Endothelial cell of umbilical vein (primary cell): ENCODE measurements at regions not wholly inside any gene's neighbourhood (a gene's known extent, or its start where the extent isn't known, plus 50 kb on each side); places are given as distances from the start of the nearest gene placed in this dataset.

Experiments
- BruUV-seq: library from RNA; stranded (reverse); fragments of 400-500 nt; replicated peaks from 2 replicates; lab custom pipeline; 2021; lab: Mats Ljungman, UMichigan
- CTCF ChIA-PET: fragments of 300-600, 350-600 bp; sonication (Branson Sonifier 250); formaldehyde crosslinking; loops from one replicate; lab custom pipeline; 2021; ENCODE audit warnings: antibody characterized with exemption, inconsistent platforms; lab: Charles Lee
- POLR2A ChIA-PET: fragments of 300-600, 350-600 bp; sonication (Branson Sonifier 250); formaldehyde crosslinking; loops from one replicate; lab custom pipeline; 2021; ENCODE audit warnings: antibody characterized with exemption, inconsistent platforms; lab: Charles Lee
- DNase-seq: peaks from one replicate; pipeline ENCODE4 v3.0.0-alpha.2; 2011; ENCODE audit warnings: low read depth, low spot score
- FAIRE-seq: peaks from 2 replicates; lab custom pipeline; 2011; peaks lifted over from hg19 to GRCh38; lab: Jason Lieb, UNC
- H2AFZ ChIP-seq: 2 replicates; pipeline ENCODE4 v1.6.0; 2012; ENCODE audit warnings: low read depth, low read length, control low read depth, inconsistent platforms
- H3K27ac ChIP-seq: 2 replicates; pipeline ENCODE4 v1.5.1; 2011; ENCODE audit warnings: low read depth, mild to moderate bottlenecking, control low read depth, low read length, moderate library complexity; ENCODE audit not compliant: insufficient read depth
- H3K27me3 ChIP-seq, 2 experiments: 2 replicates each; pipeline versions ENCODE4 v1.6.0 to v1.6.1; 2011; ENCODE audit warnings: low read length in 2 of 2, mixed read lengths in 1 of 2; ENCODE audit not compliant: control insufficient read depth in 2 of 2, insufficient read depth in 2 of 2
- H3K36me3 ChIP-seq, 2 experiments: 2 replicates in 1 of 2; 3 replicates in 1 of 2; pipeline ENCODE4 v1.5.1; 2011; ENCODE audit warnings: low read length in 2 of 2, mild to moderate bottlenecking in 1 of 2, moderate library complexity in 1 of 2; ENCODE audit not compliant: control insufficient read depth in 2 of 2, insufficient read depth in 2 of 2; ENCODE audit errors: extremely low read depth in 1 of 2
- H3K4me1 ChIP-seq: 3 replicates; pipeline ENCODE4 v1.5.1; 2011; ENCODE audit warnings: mild to moderate bottlenecking, low read length; ENCODE audit not compliant: control insufficient read depth, insufficient read depth; ENCODE audit errors: extremely low read depth
- H3K4me2 ChIP-seq: 2 replicates; pipeline ENCODE4 v1.6.1; 2011; ENCODE audit warnings: low read length, control low read depth, mixed read lengths; ENCODE audit not compliant: insufficient read depth
- H3K4me3 ChIP-seq, 3 experiments: fragments of 200-600 bp in 1 of 3; sonication (generic), shearing (Covaris generic) in 1 of 3; replicated peaks in 1 of 3; 2 replicates each; pipeline ENCODE4 v1.5.1; 2011 to 2016; ENCODE audit warnings: control low read depth in 3 of 3, low read length in 3 of 3, mild to moderate bottlenecking in 2 of 3, inconsistent platforms in 1 of 3, low read depth in 1 of 3, moderate library complexity in 1 of 3; ENCODE audit not compliant: insufficient read depth in 1 of 3
- H3K79me2 ChIP-seq: 2 replicates; pipeline ENCODE4 v1.6.0; 2012; ENCODE audit warnings: low read length, inconsistent platforms; ENCODE audit not compliant: control insufficient read depth, insufficient read depth
- H3K9ac ChIP-seq: replicated peaks from 2 replicates; pipeline ENCODE3; 2011; ENCODE audit warnings: low read length, control low read depth; ENCODE audit not compliant: insufficient read depth; ENCODE audit errors: extremely low read depth
- H3K9me1 ChIP-seq: replicated peaks from 3 replicates; pipeline ENCODE4 v1.6.0; 2011; ENCODE audit warnings: mild to moderate bottlenecking, low read length; ENCODE audit not compliant: control insufficient read depth, insufficient read depth; ENCODE audit errors: extremely low read depth
- H3K9me3 ChIP-seq: replicated peaks from 2 replicates; pipeline ENCODE4 v1.5.1; 2012; ENCODE audit warnings: low read length, inconsistent platforms; ENCODE audit not compliant: control insufficient read depth, insufficient read depth
- H4K20me1 ChIP-seq: replicated peaks from 2 replicates; pipeline ENCODE3; 2011; ENCODE audit warnings: mild to moderate bottlenecking, low read length; ENCODE audit not compliant: control insufficient read depth, insufficient read depth; ENCODE audit errors: extremely low read depth
- CTCF ChIP-seq, 2 donors: IDR thresholded peaks; 1 replicate in 1 of 2; 2 replicates in 1 of 2; pipeline ENCODE4 v1.5.1; 2011; ENCODE audit warnings: low read length in 2 of 2, mild to moderate bottlenecking in 2 of 2, moderate library complexity in 2 of 2, control low read depth in 1 of 2, inconsistent platforms in 1 of 2, low read depth in 1 of 2; ENCODE audit not compliant: insufficient read depth in 1 of 2; ENCODE audit errors: extremely low read depth in 1 of 2
- JUN ChIP-seq: IDR thresholded peaks from 2 replicates; pipeline ENCODE4 v1.6.1; 2011; ENCODE audit warnings: borderline replicate concordance, low read depth; ENCODE audit not compliant: insufficient read length, insufficient read depth
- MAX ChIP-seq: IDR thresholded peaks from 2 replicates; pipeline ENCODE4 v1.6.1; 2011; ENCODE audit not compliant: insufficient read depth, insufficient read length
- MYC ChIP-seq: IDR thresholded peaks from one replicate; pipeline ENCODE4 v1.6.1; 2011; ENCODE audit warnings: mild to moderate bottlenecking, low read depth, low read length
- POLR2AphosphoS5 ChIP-seq: IDR thresholded peaks from 2 replicates; pipeline ENCODE4 v1.6.1; 2012; ENCODE audit warnings: low read depth, mild to moderate bottlenecking, control low read depth, low read length, moderate library complexity; ENCODE audit not compliant: insufficient read depth
- dilution Hi-C: fragments of 300-500 bp; cut with MboI; formaldehyde crosslinking; loops from one replicate; pipeline ENCODE4 v1.15.0; 2019; ENCODE audit warnings: low sequenced_read_pairs; ENCODE audit not compliant: extremely low pct_ligation_motif_present
- intact Hi-C: fragments of 100-400 bp; cut with micrococcal nuclease; formaldehyde crosslinking; loops from one replicate; pipeline ENCODE4 v1.10.0; 2022

- H3K27ac ChIP-seq: no peak overlapping the region
- ChIA-PET CTCF (interaction anchor here (1.0 kb wide), 1 partner anchor 14 kb away, joined by 3 read pairs; no protein-coding TSS in a partner anchor), POLR2A (no interaction called here)
- TF ChIP-seq POLR2AphosphoS5: no peak
- no peak for TF ChIP-seq CTCF (IDR thresholded peaks at IDR 0.05; ENCODE audit: extremely low read depth in 1 of 2, insufficient read depth in 1 of 2, low read depth in 1 of 2, low read length in 2 of 2)
- TF ChIP-seq MYC: no peak
- no peak for TF ChIP-seq JUN
- no peak for TF ChIP-seq MAX
- FAIRE-seq (no peak), DNase-seq (no peak)
- no peaks in the 10 kb centered on the region for H3K79me2 ChIP-seq
- H3K9me3 ChIP-seq: no peaks in the 10 kb centered on the region
- no peak overlapping the region for H2AFZ ChIP-seq
- dilution Hi-C loops (no loop called here), intact Hi-C loops (no loop called here)
- H3K27me3 ChIP-seq: no peaks in the 10 kb centered on the region
- H3K36me3 ChIP-seq: no peaks in the 10 kb centered on the region
- H3K9me1 ChIP-seq: no peaks in the 10 kb centered on the region
- H3K9ac ChIP-seq: no peak overlapping the region
- H3K4me2 ChIP-seq: no peak overlapping the region
- H3K4me3 ChIP-seq: no peak overlapping the region
- H4K20me1 ChIP-seq: no peaks in the 10 kb centered on the region
- H3K4me1 ChIP-seq: no peaks in the 10 kb centered on the region
- no TSS peak for BruUV-seq
Observed at GRCh38 chr2:41187376-41188122, 735.7 kb upstream of the SLC8A1 start.
